GM10248 (cell line): ENCODE measurements at regions not wholly inside any gene's neighbourhood (a gene's known extent, or its start where the extent isn't known, plus 50 kb on each side); places are given as distances from the start of the nearest gene placed in this dataset.
"Not testable (repeated sequence)": the region's sequence is repeated elsewhere in the genome, so short reads cannot be mapped to it uniquely, and the experiment has no call there.

ENCODE experiments used
- CTCF ChIA-PET: fragments of 300-600 bp; sonication (Branson Sonifier 250); formaldehyde crosslinking; extraction: SDS; loops from one replicate; lab custom pipeline; 2021; ENCODE audit warnings: antibody characterized with exemption; lab: Yijun Ruan, JAX
- POLR2A ChIA-PET: fragments of 350-650 bp; sonication (Branson Sonifier 250); formaldehyde crosslinking; extraction: SDS; loops from one replicate; lab custom pipeline; 2020; ENCODE audit warnings: antibody characterized with exemption; lab: Yijun Ruan, JAX
- DNase-seq: peaks from one replicate; pipeline ENCODE4 v3.0.0; 2012; ENCODE audit errors: extremely low spot score
- CTCF ChIP-seq: IDR thresholded peaks from 2 replicates; pipeline ENCODE4 v1.5.1; 2012; ENCODE audit warnings: mild to moderate bottlenecking, low read depth; ENCODE audit errors: extremely low read depth, missing control alignments, control extremely low read depth

- POLR2A ChIA-PET, result no interaction called here
- TF ChIP-seq CTCF, result no peak
- DNase-seq, result no peak
- CTCF ChIA-PET, result no interaction called here
Measured at GRCh38 chr9:82052081-82052480, 63.5 kb downstream of the SPATA31D1 start.

- CTCF ChIA-PET, result interaction anchor here (1.2 kb wide), 1 partner anchor 10 kb away, joined by 3 read pairs; no protein-coding TSS in a partner anchor
- no peak for TF ChIP-seq CTCF
- no peak for DNase-seq
- POLR2A ChIA-PET, result no interaction called here
Measured at GRCh38 chr9:82054264-82055015, 65.9 kb downstream of the SPATA31D1 start.

- ChIA-PET CTCF (no interaction called here), POLR2A (no interaction called here)
- TF ChIP-seq CTCF, result no peak
- DNase-seq, result no peak
Measured at GRCh38 chr9:82057805-82058204, 69.2 kb downstream of the SPATA31D1 start.

GRCh38 chr9:82061801-82062200 is 73.2 kb downstream of the SPATA31D1 start:
- POLR2A ChIA-PET, DNase-seq: not testable (repeated sequence)
- CTCF ChIA-PET, result interaction anchor here (1.9 kb wide), 1 partner anchor 11 kb away, joined by 4 read pairs; no protein-coding TSS in a partner anchor

GRCh38 chr9:82062245-82062644 is 73.7 kb downstream of the SPATA31D1 start:
- ChIA-PET POLR2A (no interaction called here), CTCF (no interaction called here)
- DNase-seq, result no peak
- TF ChIP-seq CTCF, result no peak

GRCh38 chr9:82073551-82074543 is 85.3 kb downstream of the SPATA31D1 start:
- POLR2A ChIA-PET, result interaction anchor here (0.6 kb wide), 1 partner anchor 55 kb away, joined by 3 read pairs; no protein-coding TSS in a partner anchor
- CTCF ChIA-PET, result interaction anchor here (1.4 to 2.1 kb wide), 3 partner anchors 13 to 54 kb away, joined by 3 to 6 read pairs (median 4); no protein-coding TSS in a partner anchor
- no peak for TF ChIP-seq CTCF
- no peak for DNase-seq

- DNase-seq, result no peak
- ChIA-PET POLR2A (no interaction called here), CTCF (interaction anchor here (1.3 kb wide), 1 partner anchor 10 kb away, joined by 3 read pairs; no protein-coding TSS in a partner anchor)
- TF ChIP-seq CTCF, result no peak
Measured at GRCh38 chr9:82080265-82080664, 91.7 kb downstream of the SPATA31D1 start.
